Parathyroid adenoma (tissue), 2 donors: ENCODE measurements at regions not wholly inside any gene's neighbourhood (a gene's known extent, or its start where the extent isn't known, plus 50 kb on each side); places are given as distances from the start of the nearest gene placed in this dataset.

Source experiments
- H2AFZ ChIP-seq: fragments of 300-600 bp; sonication (generic); one replicate; pipeline ENCODE4 v1.7.0; 2017; ENCODE audit warnings: antibody characterized with exemption, mild to moderate bottlenecking
- H3K27ac ChIP-seq: fragments of 300-600 bp; sonication (generic); one replicate; pipeline ENCODE4 v1.7.0; 2017
- H3K27me3 ChIP-seq: fragments of 300-600 bp; sonication (generic); one replicate; pipeline ENCODE4 v1.7.0; 2017; ENCODE audit warnings: low read length; ENCODE audit not compliant: control insufficient read depth, insufficient read depth
- H3K36me3 ChIP-seq: fragments of 300-600 bp; sonication (generic); one replicate; pipeline ENCODE4 v1.7.0; 2017; ENCODE audit warnings: low read length; ENCODE audit not compliant: control insufficient read depth, insufficient read depth
- H3K4me1 ChIP-seq: fragments of 300-600 bp; sonication (generic); one replicate; pipeline ENCODE4 v1.7.0; 2017; ENCODE audit warnings: control low read depth
- H3K4me2 ChIP-seq: fragments of 300-600 bp; sonication (generic); one replicate; pipeline ENCODE4 v1.7.0; 2017; ENCODE audit warnings: low read length
- H3K4me3 ChIP-seq: fragments of 300-600 bp; sonication (generic); one replicate; pipeline ENCODE4 v1.7.0; 2017; ENCODE audit warnings: low read depth, low read length
- H3K79me2 ChIP-seq: fragments of 300-600 bp; sonication (generic); one replicate; pipeline ENCODE4 v1.7.0; 2017; ENCODE audit warnings: control low read depth
- H3K9ac ChIP-seq: fragments of 300-600 bp; sonication (generic); one replicate; pipeline ENCODE4 v1.7.0; 2017; ENCODE audit warnings: mild to moderate bottlenecking
- H3K9me3 ChIP-seq: fragments of 300-600 bp; sonication (generic); one replicate; pipeline ENCODE4 v1.7.0; 2017; ENCODE audit warnings: low read length; ENCODE audit not compliant: control insufficient read depth
- TF ChIP-seq, protein P1 (sequence below): fragments of 300-600 bp; sonication (generic); IDR thresholded peaks from one replicate; pipeline ENCODE4 v1.7.0; 2017; ENCODE audit warnings: antibody characterized with exemption, mild to moderate bottlenecking
- donor health status: primary hyperparathyroidism.

DNA sequence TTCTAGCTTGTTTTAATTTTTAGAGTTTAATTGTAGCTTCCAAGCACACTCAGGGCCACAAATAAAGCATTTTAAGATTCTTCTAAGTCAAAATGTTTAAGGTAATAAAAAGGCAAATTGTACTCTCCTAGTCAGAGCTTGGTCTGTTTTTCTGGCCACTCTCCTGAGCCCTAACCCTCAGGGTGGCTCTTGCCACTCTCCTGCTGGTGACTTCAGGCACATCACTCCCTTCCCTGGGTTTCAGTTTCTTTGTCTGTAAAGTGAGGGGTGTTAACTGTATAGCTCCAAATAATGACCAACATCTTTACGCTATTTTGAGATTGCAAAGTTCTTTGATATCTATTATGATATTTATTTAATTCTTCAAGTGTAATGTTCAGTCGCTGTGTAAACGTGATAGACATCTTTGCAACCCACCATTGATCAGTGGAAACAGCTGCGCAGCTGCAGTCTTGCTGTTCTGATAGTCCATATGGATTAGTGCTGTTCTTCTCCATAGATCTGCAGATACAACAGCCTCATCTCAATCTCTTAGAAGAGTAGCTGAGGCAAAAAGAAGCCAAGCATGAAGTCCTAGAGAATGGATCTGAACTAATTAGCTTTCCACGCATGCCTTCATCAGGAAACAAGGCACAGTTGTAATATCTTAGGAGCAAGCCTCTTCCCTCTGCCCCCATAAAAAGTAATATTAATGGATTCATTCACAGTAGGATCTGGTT lies 189.9 kb downstream of the PLPP4 start:
- Histone ChIP-seq H3K27me3 (no peaks in the 10 kb centered on the region), H3K9ac (no peak overlapping the region), H3K36me3 (no peaks in the 10 kb centered on the region), H3K9me3 (no peaks in the 10 kb centered on the region), H3K27ac (no peak overlapping the region), H2AFZ (no peak overlapping the region), H3K79me2 (no peaks in the 10 kb centered on the region), H3K4me3 (no peak overlapping the region), H3K4me2 (no peak overlapping the region), H3K4me1 (no peaks in the 10 kb centered on the region)
- TF ChIP-seq, protein P1, sequence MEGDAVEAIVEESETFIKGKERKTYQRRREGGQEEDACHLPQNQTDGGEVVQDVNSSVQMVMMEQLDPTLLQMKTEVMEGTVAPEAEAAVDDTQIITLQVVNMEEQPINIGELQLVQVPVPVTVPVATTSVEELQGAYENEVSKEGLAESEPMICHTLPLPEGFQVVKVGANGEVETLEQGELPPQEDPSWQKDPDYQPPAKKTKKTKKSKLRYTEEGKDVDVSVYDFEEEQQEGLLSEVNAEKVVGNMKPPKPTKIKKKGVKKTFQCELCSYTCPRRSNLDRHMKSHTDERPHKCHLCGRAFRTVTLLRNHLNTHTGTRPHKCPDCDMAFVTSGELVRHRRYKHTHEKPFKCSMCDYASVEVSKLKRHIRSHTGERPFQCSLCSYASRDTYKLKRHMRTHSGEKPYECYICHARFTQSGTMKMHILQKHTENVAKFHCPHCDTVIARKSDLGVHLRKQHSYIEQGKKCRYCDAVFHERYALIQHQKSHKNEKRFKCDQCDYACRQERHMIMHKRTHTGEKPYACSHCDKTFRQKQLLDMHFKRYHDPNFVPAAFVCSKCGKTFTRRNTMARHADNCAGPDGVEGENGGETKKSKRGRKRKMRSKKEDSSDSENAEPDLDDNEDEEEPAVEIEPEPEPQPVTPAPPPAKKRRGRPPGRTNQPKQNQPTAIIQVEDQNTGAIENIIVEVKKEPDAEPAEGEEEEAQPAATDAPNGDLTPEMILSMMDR: no peak

DNA sequence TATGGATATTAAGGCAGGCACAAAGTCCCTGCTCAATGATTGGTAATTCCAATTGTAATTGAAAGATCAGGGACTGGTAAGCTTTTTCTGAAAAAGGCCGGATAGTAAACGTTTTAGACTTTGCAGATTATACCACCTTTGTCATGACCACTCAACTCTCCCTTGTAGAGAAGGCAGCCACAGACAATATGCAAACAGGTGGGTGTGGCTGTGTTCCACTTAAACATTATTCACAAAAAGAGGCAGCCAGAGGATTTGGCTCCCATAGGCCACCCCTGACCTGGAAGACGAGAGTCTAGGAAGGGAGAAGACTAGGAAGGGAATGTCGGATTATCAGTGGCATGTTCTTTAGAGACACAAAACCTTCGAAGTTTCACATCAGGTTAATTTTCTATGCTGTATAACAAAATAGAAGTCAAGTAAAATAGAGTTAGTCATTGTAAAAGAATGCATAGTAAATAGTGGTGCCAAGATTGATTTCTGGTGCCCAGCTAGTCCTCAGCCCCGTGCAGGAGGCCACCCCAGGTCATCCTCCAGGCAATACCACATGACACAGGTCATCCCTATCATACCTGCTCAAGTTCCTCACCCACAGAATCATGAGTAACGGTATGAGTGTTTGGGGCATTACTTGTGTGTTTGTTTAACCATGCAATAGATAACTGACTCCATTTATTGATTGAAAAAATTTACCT lies 193.8 kb downstream of the PLPP4 start:
- Histone ChIP-seq H3K9ac (no peak overlapping the region), H3K36me3 (no peaks in the 10 kb centered on the region), H3K4me3 (no peak overlapping the region), H3K79me2 (no peaks in the 10 kb centered on the region), H2AFZ (no peak overlapping the region), H3K4me2 (no peak overlapping the region), H3K27ac (no peak overlapping the region), H3K9me3 (no peaks in the 10 kb centered on the region), H3K4me1 (no peaks in the 10 kb centered on the region), H3K27me3 (no peaks in the 10 kb centered on the region)
- TF ChIP-seq, protein P1: no peak

DNA sequence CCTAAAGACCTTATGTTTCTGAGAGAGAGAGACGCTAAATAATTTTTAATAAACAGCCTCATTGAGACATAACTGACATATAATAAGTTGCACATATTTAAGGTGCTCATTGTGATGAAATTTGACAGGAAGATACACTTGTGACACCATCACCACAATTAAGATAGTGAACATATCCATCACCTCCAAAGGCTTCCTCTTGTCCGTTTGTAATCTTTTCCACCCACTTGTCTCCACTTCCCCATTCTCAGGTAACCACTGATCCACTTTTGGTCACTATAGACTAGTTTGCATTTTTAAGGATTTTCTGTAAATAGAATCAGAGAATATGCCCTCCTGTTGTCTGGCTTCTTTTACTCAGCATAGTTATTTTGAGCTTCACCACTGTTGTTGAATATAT lies 195.1 kb upstream of the WDR11 start:
- H3K27me3 ChIP-seq: no peaks in the 10 kb centered on the region
- TF ChIP-seq, protein P1: no peak
- no peaks in the 10 kb centered on the region for H3K4me1 ChIP-seq
- no peak overlapping the region for H2AFZ ChIP-seq
- no peak overlapping the region for H3K27ac ChIP-seq
- H3K9ac ChIP-seq: no peak overlapping the region
- no peaks in the 10 kb centered on the region for H3K9me3 ChIP-seq
- H3K36me3 ChIP-seq: no peaks in the 10 kb centered on the region
- no peaks in the 10 kb centered on the region for H3K79me2 ChIP-seq
- H3K4me2 ChIP-seq: no peak overlapping the region
- H3K4me3 ChIP-seq: no peak overlapping the region

DNA sequence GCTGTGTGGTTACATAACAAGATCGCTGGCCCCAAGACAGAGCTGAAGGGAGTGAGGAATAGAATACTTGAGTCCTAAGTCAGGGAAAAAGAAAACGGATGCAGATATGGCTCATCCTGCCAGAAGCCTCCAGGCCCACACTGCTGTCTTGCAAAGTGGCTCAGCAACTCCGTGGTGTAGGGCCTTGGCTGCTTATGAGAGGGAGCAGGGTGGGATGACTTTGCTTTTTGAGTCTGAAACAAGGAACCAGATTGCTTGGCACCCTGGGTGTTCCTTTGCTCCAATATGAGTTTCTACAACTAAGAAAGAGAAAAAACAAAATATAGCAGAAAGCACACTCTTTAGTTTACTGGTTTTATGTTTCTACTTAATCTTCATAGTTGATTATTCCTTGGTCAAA lies 193.8 kb upstream of the WDR11 start:
- no peak overlapping the region for H3K4me2 ChIP-seq
- no peaks in the 10 kb centered on the region for H3K4me1 ChIP-seq
- no peaks in the 10 kb centered on the region for H3K36me3 ChIP-seq
- no peaks in the 10 kb centered on the region for H3K9me3 ChIP-seq
- no peak overlapping the region for H3K9ac ChIP-seq
- H3K4me3 ChIP-seq: no peak overlapping the region
- no peak overlapping the region for H2AFZ ChIP-seq
- TF ChIP-seq, protein P1: no peak
- no peak overlapping the region for H3K27ac ChIP-seq
- H3K27me3 ChIP-seq: no peaks in the 10 kb centered on the region
- no peaks in the 10 kb centered on the region for H3K79me2 ChIP-seq
